T-helper 1 cell treated with Interleukin-12 subunit alpha and Interleukin-12 subunit beta and Interleukin-4 antibody, amounts not matched to agents 30 ng/mL and 1 ng/mL, for 36 hours (primary cell): ENCODE measurements at regions not wholly inside any gene's neighbourhood (a gene's known extent, or its start where the extent isn't known, plus 50 kb on each side); places are given as distances from the start of the nearest gene placed in this dataset.

Experiments used
- intact Hi-C: fragments of 100-400 bp; cut with micrococcal nuclease; formaldehyde crosslinking; loops from one replicate; pipeline ENCODE4 v1.15.1; 2024

- intact Hi-C loops = no loop called here
These were observed 180.4 kb downstream of the URI1 start for GRCh38 chr19:30122431-30122830.

- intact Hi-C loops = no loop called here
These were observed 181.1 kb downstream of the URI1 start for GRCh38 chr19:30123119-30123518.

GRCh38 chr19:30123611-30124010 lies 181.6 kb downstream of the URI1 start:
- intact Hi-C loops = no loop called here

GRCh38 chr19:30128211-30128610 lies 186.2 kb downstream of the URI1 start:
- intact Hi-C loops = no loop called here

GRCh38 chr19:30130356-30131122 lies 188.5 kb downstream of the URI1 start:
- intact Hi-C loops = no loop called here

GRCh38 chr19:30131246-30131645 lies 189.2 kb downstream of the URI1 start:
- intact Hi-C loops = no loop called here

GRCh38 chr19:30131722-30132291 lies 189.8 kb downstream of the URI1 start:
- intact Hi-C loops = no loop called here

GRCh38 chr19:30132343-30133075 lies 190.5 kb downstream of the URI1 start:
- intact Hi-C loops = no loop called here

GRCh38 chr19:30133803-30134202 lies 191.8 kb downstream of the URI1 start:
- intact Hi-C loops = no loop called here

- intact Hi-C loops = no loop called here
These were observed 193.2 kb downstream of the URI1 start for GRCh38 chr19:30135093-30135757.

GRCh38 chr19:30135797-30136196 lies 193.8 kb downstream of the URI1 start:
- intact Hi-C loops = no loop called here

GRCh38 chr19:30136611-30137195 lies 194.7 kb downstream of the URI1 start:
- intact Hi-C loops = no loop called here

GRCh38 chr19:30137747-30138146 lies 195.7 kb downstream of the URI1 start:
- intact Hi-C loops = no loop called here

- intact Hi-C loops = no loop called here
These were observed 202.3 kb downstream of the URI1 start for GRCh38 chr19:30144242-30144758.

GRCh38 chr19:30144802-30145201 lies 202.8 kb downstream of the URI1 start:
- intact Hi-C loops = no loop called here

GRCh38 chr19:30145467-30145866 lies 203.4 kb downstream of the URI1 start:
- intact Hi-C loops = no loop called here

- intact Hi-C loops = no loop called here
These were observed 204.3 kb downstream of the URI1 start for GRCh38 chr19:30146346-30146745.

- intact Hi-C loops = no loop called here
These were observed 206.2 kb downstream of the URI1 start for GRCh38 chr19:30148039-30148790.

- intact Hi-C loops = no loop called here
These were observed 206.8 kb downstream of the URI1 start for GRCh38 chr19:30148803-30149202.

GRCh38 chr19:30149300-30149699 lies 207.3 kb downstream of the URI1 start:
- intact Hi-C loops = no loop called here

GRCh38 chr19:30150626-30151025 lies 208.6 kb downstream of the URI1 start:
- intact Hi-C loops = no loop called here
